ENCODE measurements at regions not wholly inside any gene's neighbourhood (a gene's known extent, or its start where the extent isn't known, plus 50 kb on each side); places are given as distances from the start of the nearest gene placed in this dataset.

DNA sequence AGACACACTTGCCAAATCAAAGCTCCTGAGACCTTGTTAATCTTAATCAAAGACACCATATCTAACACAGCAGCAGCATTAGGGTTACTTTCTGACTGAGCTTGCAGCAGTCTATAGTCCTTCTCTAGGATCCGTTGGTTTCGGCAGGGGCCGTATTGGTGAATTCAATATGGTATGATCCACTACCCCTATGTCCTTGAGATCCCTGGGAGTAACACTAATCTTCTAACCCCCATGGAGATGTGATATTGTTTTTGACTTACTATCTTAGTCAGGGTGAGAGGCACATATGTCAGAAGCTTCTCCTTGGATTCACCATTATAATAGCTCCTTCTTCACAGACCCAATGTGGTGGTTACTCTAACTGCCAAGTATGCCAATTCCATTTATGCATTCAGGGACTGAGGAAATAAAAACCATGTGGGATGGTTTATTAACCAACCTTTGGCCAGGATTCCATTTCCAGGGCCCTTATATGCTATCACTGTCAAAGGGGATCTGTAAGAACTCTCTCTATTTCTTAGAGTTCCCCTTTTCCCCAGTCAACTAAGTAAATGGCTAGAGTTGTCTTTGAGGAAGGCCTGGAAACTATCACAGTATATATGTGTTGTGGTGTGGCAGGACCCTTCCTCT lies 673.6 kb upstream of the USP24 start:
- H3K27me3 ChIP-seq = no peaks in the 10 kb centered on the region
- TF ChIP-seq POLR2AphosphoS5 (IDR thresholded peaks at IDR 0.05) = no peak
- H3K27ac ChIP-seq = no peak overlapping the region
- peaks cover 12% of the 10 kb centered on the region for H3K4me1 ChIP-seq
- H3K36me3 ChIP-seq = no peaks in the 10 kb centered on the region
- no peaks in the 10 kb centered on the region for H3K9me3 ChIP-seq
- DNase-seq (ENCODE audit: low spot score in 2 of 2) = no peak
- no peak overlapping the region for H3K4me3 ChIP-seq
- WGBS = 94% methylated on average over 3 of the region's 3 CpGs

DNA sequence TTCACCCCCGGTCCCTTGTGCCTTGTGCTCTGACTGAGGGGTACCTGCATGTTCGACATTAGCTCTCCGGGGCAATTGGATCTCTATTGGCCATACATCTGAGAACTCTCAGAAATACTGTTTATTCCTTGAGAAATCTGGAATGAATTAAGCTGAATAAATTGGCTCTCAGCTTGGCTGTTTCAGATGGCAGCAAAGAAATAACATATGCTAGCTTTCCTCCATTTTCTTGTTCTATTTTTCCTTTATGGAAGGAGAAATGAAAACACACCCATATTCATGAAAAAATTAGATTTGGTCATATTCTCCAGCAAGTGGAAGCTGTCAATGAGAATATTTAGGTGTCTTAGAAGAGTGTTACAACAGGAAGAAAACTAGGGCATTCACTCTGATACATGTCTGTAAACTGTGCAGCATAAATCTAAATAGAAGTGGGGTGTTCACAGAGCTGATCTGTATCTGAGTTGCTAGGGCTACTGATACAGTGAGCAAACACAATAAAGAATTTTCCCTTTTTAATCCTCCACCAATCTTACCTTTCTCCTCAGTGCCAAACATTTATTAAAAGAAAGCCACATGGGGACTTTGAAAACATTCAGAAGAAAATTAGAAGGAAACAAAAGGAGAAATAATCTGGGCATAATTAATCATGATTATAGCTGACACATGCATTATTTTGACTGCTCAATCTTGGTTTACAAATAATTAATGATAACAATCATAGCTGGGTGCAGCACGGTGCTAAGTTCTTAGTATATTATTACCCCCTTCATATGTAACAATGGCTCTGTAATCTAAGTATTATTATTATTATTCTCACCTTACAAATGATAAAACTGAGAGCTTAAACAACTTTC lies 671.9 kb upstream of the USP24 start:
- no peaks in the 10 kb centered on the region for H3K36me3 ChIP-seq
- H3K27me3 ChIP-seq = no peaks in the 10 kb centered on the region
- DNase-seq (ENCODE audit: low spot score in 2 of 2) = no peak
- H3K27ac ChIP-seq = no peak overlapping the region
- 56% methylated on average over 4 of the region's 4 CpGs for WGBS
- H3K9me3 ChIP-seq = no peaks in the 10 kb centered on the region
- H3K4me3 ChIP-seq = no peak overlapping the region
- peaks cover 12% of the 10 kb centered on the region for H3K4me1 ChIP-seq
- TF ChIP-seq POLR2AphosphoS5 (IDR thresholded peaks at IDR 0.05) (no peak), EP300 (IDR thresholded peaks at IDR 0.05) (no peak), POLR2A (IDR thresholded peaks at IDR 0.05) (no peak)
- TF ChIP-seq, protein P1, sequence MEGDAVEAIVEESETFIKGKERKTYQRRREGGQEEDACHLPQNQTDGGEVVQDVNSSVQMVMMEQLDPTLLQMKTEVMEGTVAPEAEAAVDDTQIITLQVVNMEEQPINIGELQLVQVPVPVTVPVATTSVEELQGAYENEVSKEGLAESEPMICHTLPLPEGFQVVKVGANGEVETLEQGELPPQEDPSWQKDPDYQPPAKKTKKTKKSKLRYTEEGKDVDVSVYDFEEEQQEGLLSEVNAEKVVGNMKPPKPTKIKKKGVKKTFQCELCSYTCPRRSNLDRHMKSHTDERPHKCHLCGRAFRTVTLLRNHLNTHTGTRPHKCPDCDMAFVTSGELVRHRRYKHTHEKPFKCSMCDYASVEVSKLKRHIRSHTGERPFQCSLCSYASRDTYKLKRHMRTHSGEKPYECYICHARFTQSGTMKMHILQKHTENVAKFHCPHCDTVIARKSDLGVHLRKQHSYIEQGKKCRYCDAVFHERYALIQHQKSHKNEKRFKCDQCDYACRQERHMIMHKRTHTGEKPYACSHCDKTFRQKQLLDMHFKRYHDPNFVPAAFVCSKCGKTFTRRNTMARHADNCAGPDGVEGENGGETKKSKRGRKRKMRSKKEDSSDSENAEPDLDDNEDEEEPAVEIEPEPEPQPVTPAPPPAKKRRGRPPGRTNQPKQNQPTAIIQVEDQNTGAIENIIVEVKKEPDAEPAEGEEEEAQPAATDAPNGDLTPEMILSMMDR (IDR thresholded peaks at IDR 0.05) = no peak

DNA sequence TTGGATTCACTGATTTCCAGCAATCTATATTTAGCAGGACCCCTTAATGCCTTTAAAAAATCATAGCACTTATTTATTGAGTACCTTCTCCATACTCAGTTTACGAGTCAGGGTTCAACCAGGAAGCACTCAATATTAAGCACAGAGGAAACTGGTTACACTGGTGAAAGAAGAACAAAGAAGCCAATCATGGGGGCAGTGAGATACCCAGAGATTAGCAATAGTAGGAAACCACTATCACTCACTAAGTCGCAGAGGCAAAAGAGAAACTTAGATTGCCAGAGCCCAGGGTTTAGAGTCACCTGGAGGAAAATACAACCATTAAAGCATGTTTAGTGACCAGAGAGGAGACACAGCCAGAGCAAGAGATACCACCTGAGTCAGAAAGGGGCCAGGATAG lies 670.5 kb upstream of the USP24 start:
- 81% methylated on average over 2 of the region's 2 CpGs for WGBS
- H3K9me3 ChIP-seq = no peaks in the 10 kb centered on the region
- no peak overlapping the region for H3K27ac ChIP-seq
- no peaks in the 10 kb centered on the region for H3K36me3 ChIP-seq
- no peak for TF ChIP-seq POLR2AphosphoS5 (IDR thresholded peaks at IDR 0.05)
- TF ChIP-seq EP300 (IDR thresholded peaks at IDR 0.05) = no peak
- TF ChIP-seq POLR2A (IDR thresholded peaks at IDR 0.05) = no peak
- TF ChIP-seq, protein P1 (IDR thresholded peaks at IDR 0.05) = no peak
- peaks cover 12% of the 10 kb centered on the region for H3K4me1 ChIP-seq
- no peak overlapping the region for H3K4me3 ChIP-seq
- no peaks in the 10 kb centered on the region for H3K27me3 ChIP-seq
- DNase-seq (ENCODE audit: low spot score in 2 of 2) = no peak

DNA sequence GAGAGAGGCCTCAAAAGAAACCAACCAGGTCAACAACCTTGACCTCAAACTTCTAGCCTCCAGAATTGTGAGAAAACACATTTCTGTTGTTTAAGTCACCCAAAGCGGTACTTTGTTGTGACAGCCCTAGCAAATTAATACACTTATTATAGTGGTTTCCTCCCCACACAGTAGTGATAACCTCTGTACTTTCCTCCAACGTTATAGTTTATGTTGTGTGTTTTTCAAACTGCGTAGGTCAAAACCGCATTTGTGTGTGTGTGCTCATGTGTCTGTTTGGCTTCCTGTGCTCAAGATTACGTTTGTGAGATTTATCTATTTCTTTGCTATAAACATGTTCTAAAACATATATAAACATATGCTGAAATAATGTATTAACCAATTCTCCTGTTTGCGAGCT lies 667.8 kb upstream of the USP24 start:
- no peak for DNase-seq (ENCODE audit: low spot score in 2 of 2)
- Histone ChIP-seq H3K4me3 (no peak overlapping the region), H3K27ac (no peak overlapping the region), H3K36me3 (no peaks in the 10 kb centered on the region), H3K9me3 (no peaks in the 10 kb centered on the region), H3K27me3 (no peaks in the 10 kb centered on the region), H3K4me1 (peaks cover 12% of the 10 kb centered on the region)
- TF ChIP-seq EP300 (IDR thresholded peaks at IDR 0.05) (no peak), POLR2AphosphoS5 (IDR thresholded peaks at IDR 0.05) (no peak), POLR2A (IDR thresholded peaks at IDR 0.05) (no peak)
- TF ChIP-seq, protein P1 (IDR thresholded peaks at IDR 0.05) = no peak
- WGBS = 94% methylated on average over 6 of the region's 6 CpGs

DNA sequence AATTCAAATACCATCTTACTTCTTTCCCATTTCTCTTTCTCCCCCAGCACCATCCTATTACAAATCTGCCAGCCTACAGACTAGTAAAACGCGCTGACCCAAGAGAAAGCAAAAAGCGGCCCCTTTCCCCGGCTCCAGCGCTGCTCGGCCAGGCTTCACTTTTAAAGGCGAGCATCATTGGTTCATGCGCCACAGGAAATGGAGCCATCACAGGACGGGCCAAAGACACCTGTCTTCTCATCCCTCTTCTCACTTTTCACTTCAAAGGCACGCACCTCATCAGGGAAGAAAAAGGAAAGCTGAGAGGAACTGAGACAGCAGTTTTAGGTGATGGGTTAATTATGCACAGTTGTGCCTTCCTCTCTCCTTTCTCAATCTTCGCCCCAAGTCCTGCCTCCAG lies 664.2 kb upstream of the USP24 start:
- DNase-seq (ENCODE audit: low spot score in 2 of 2) = no peak
- WGBS = 96% methylated on average over 11 of the region's 11 CpGs
- H3K27me3 ChIP-seq = no peaks in the 10 kb centered on the region
- H3K4me3 ChIP-seq = no peak overlapping the region
- no peaks in the 10 kb centered on the region for H3K4me1 ChIP-seq
- no peak overlapping the region for H3K27ac ChIP-seq
- TF ChIP-seq, protein P1 (IDR thresholded peaks at IDR 0.05) = no peak
- TF ChIP-seq POLR2AphosphoS5 (IDR thresholded peaks at IDR 0.05) (no peak), POLR2A (IDR thresholded peaks at IDR 0.05) (no peak), EP300 (IDR thresholded peaks at IDR 0.05) (no peak)
- no peaks in the 10 kb centered on the region for H3K36me3 ChIP-seq
- H3K9me3 ChIP-seq = no peaks in the 10 kb centered on the region

All from suprapubic skin (tissue), 4 donors.